ENCODE measurements at regions not wholly inside any gene's neighbourhood (a gene's known extent, or its start where the extent isn't known, plus 50 kb on each side); places are given as distances from the start of the nearest gene placed in this dataset.

DNA sequence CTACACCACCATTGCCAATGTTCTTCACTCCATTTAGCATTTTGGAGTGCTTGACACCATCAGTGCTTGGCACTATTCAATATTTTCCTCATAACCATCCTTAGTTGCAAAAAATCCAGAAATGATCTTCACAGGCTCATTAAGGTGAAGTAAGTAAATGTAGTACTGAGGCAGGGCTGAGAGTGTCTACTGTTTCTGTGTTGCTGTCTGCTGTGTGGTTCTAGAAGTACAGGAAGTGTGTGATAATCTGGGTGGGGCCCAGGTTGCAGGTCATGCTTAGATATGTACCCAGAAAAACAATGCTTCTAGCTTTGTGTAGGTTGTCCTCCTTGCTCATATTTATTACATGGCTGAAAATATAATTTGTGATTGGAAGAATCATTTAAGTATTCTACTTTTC, 411.8 kb upstream of the CCDC179 start:
- Mint-ChIP-seq H3K27me3 (no peaks in the 10 kb centered on the region), H3K4me1 (ENCODE audit: low read depth) (peaks cover 3% of the 10 kb centered on the region), H3K36me3 (ENCODE audit: insufficient read depth) (no peaks in the 10 kb centered on the region), H3K9me3 (ENCODE audit: low read depth) (no peaks in the 10 kb centered on the region), H3K27ac (no peak overlapping the region), H3K4me3 (ENCODE audit: low read depth) (no peak overlapping the region)
- no peak for DNase-seq (ENCODE audit: low spot score, unreplicated experiment)
- TF ChIP-seq, protein P1, sequence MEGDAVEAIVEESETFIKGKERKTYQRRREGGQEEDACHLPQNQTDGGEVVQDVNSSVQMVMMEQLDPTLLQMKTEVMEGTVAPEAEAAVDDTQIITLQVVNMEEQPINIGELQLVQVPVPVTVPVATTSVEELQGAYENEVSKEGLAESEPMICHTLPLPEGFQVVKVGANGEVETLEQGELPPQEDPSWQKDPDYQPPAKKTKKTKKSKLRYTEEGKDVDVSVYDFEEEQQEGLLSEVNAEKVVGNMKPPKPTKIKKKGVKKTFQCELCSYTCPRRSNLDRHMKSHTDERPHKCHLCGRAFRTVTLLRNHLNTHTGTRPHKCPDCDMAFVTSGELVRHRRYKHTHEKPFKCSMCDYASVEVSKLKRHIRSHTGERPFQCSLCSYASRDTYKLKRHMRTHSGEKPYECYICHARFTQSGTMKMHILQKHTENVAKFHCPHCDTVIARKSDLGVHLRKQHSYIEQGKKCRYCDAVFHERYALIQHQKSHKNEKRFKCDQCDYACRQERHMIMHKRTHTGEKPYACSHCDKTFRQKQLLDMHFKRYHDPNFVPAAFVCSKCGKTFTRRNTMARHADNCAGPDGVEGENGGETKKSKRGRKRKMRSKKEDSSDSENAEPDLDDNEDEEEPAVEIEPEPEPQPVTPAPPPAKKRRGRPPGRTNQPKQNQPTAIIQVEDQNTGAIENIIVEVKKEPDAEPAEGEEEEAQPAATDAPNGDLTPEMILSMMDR (IDR thresholded peaks at IDR 0.05; ENCODE audit: unreplicated experiment): no peak

DNA sequence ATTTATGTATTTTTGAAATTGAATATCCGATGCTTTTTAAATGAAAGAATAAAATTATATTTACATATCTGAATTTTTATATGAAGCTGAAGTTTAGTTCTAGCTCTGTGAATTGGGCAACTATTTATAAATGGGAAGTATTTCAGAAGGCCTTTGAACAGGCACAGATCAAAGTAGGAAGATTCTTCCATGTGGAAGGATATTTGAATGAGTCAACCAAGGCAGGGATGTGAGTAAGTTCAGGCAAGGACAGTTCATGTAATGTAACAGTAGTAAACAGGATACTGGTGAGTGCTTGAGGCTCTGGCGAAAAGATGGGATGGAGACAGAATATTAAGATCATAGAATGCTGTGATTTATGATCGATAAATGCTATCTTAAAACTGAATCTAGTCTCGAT, 417.8 kb upstream of the CCDC179 start:
- no peak for DNase-seq (ENCODE audit: low spot score, unreplicated experiment)
- TF ChIP-seq, protein P1 (IDR thresholded peaks at IDR 0.05; ENCODE audit: unreplicated experiment): no peak
- no peak overlapping the region for H3K4me3 Mint-ChIP-seq (ENCODE audit: low read depth)
- H3K27me3 Mint-ChIP-seq: no peaks in the 10 kb centered on the region
- H3K4me1 Mint-ChIP-seq (ENCODE audit: low read depth): no peaks in the 10 kb centered on the region
- H3K27ac Mint-ChIP-seq: no peak overlapping the region
- H3K36me3 Mint-ChIP-seq (ENCODE audit: insufficient read depth): no peaks in the 10 kb centered on the region
- no peaks in the 10 kb centered on the region for H3K9me3 Mint-ChIP-seq (ENCODE audit: low read depth)

DNA sequence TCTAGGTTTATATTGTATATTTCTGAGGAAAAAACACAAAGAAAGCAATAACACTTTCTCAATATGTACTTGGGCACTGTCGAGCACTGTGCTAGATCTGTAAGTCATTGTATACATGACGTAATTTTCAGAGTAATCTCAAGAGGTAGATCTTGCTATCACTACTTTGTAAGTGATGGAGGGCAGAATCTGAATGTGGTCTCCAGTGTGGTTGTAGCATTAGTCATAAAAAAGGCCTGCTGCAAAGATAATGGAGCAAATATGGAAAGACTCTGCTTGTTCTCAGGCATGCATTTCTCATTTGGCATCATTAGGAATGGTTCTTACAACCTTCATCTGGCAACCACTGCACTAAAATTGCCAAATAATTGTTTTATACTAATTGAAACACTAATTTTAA, 419.8 kb upstream of the CCDC179 start:
- no peaks in the 10 kb centered on the region for H3K9me3 Mint-ChIP-seq (ENCODE audit: low read depth)
- DNase-seq (ENCODE audit: low spot score, unreplicated experiment): no peak

GRCh38 chr11:23283666-23284065, 423.4 kb upstream of the CCDC179 start:
- Mint-ChIP-seq H3K27ac (no peak overlapping the region), H3K36me3 (ENCODE audit: insufficient read depth) (no peaks in the 10 kb centered on the region), H3K4me3 (ENCODE audit: low read depth) (no peak overlapping the region), H3K27me3 (no peaks in the 10 kb centered on the region), H3K9me3 (ENCODE audit: low read depth) (no peaks in the 10 kb centered on the region), H3K4me1 (ENCODE audit: low read depth) (no peaks in the 10 kb centered on the region)
- no peak for DNase-seq (ENCODE audit: low spot score, unreplicated experiment)
- TF ChIP-seq, protein P1 (IDR thresholded peaks at IDR 0.05; ENCODE audit: unreplicated experiment): no peak

More for the DNA sequence above, 419.8 kb upstream of the CCDC179 start:
- Mint-ChIP-seq H3K27ac (no peak overlapping the region), H3K27me3 (no peaks in the 10 kb centered on the region), H3K36me3 (ENCODE audit: insufficient read depth) (no peaks in the 10 kb centered on the region), H3K4me3 (ENCODE audit: low read depth) (no peak overlapping the region), H3K4me1 (ENCODE audit: low read depth) (no peaks in the 10 kb centered on the region)
- TF ChIP-seq, protein P1 (IDR thresholded peaks at IDR 0.05; ENCODE audit: unreplicated experiment): no peak

DNA sequence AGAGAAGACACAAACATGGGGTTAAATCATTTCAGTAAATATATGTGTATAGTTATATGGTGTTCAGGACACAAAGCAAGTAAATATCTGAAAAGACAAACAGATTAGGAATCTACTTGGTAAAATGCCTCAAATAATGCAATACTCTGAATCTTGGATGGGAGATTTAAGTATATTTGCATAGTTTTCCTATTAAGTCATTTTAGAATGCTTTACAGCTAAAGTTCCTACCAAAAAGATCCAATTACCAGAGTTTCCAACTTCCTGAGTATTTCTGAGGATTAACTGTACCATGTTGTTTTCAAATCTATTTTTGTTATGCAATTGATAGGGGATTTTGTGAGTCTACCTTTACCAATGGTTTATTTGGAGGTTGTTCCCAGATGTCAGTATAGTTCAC, 424.4 kb upstream of the CCDC179 start:
- Mint-ChIP-seq H3K36me3 (ENCODE audit: insufficient read depth) (no peaks in the 10 kb centered on the region), H3K4me3 (ENCODE audit: low read depth) (no peak overlapping the region), H3K4me1 (ENCODE audit: low read depth) (no peaks in the 10 kb centered on the region), H3K27ac (no peak overlapping the region), H3K27me3 (no peaks in the 10 kb centered on the region), H3K9me3 (ENCODE audit: low read depth) (no peaks in the 10 kb centered on the region)
- TF ChIP-seq, protein P1 (IDR thresholded peaks at IDR 0.05; ENCODE audit: unreplicated experiment): no peak
- DNase-seq (ENCODE audit: low spot score, unreplicated experiment): no peak

Measured in progenitor cell of endocrine pancreas (in vitro differentiated cells).